ENCODE measurements at regions not wholly inside any gene's neighbourhood (a gene's known extent, or its start where the extent isn't known, plus 50 kb on each side); places are given as distances from the start of the nearest gene placed in this dataset.

GRCh38 chr2:4533806-4534205 lies 830.4 kb downstream of the DCDC2C start:
- no peak for DNase-seq (ENCODE audit: insufficient read length, low spot score)

GRCh38 chr2:4539121-4539520 lies 835.7 kb downstream of the DCDC2C start:
- FAIRE-seq (no peak), DNase-seq (ENCODE audit: insufficient read length, low spot score) (no peak)

More at GRCh38 chr2:4533806-4534205, 830.4 kb downstream of the DCDC2C start:
- FAIRE-seq = no peak

GRCh38 chr2:4549666-4550210 lies 846.4 kb downstream of the DCDC2C start:
- no peak for FAIRE-seq
- no peak for DNase-seq (ENCODE audit: insufficient read length, low spot score)

GRCh38 chr2:4551691-4552474 lies 848.5 kb downstream of the DCDC2C start:
- FAIRE-seq = no peak
- DNase-seq (ENCODE audit: insufficient read length, low spot score) = no peak

GRCh38 chr2:4553241-4553640 lies 849.9 kb downstream of the DCDC2C start:
- DNase-seq (ENCODE audit: insufficient read length, low spot score) (no peak), FAIRE-seq (no peak)

- FAIRE-seq = no peak
- DNase-seq (ENCODE audit: insufficient read length, low spot score) = no peak
Observed at GRCh38 chr2:4556135-4556896, 852.9 kb downstream of the DCDC2C start.

- no peak for FAIRE-seq
Observed at GRCh38 chr2:4561196-4561595, 857.8 kb downstream of the DCDC2C start.

GRCh38 chr2:4576075-4576474 lies 872.7 kb downstream of the DCDC2C start:
- FAIRE-seq (no peak), DNase-seq (ENCODE audit: insufficient read length, low spot score) (no peak)

More at GRCh38 chr2:4561196-4561595, 857.8 kb downstream of the DCDC2C start:
- no peak for DNase-seq (ENCODE audit: insufficient read length, low spot score)

- FAIRE-seq (no peak), DNase-seq (ENCODE audit: insufficient read length, low spot score) (no peak)
Observed at GRCh38 chr2:4579977-4580376, 876.6 kb downstream of the DCDC2C start.

- DNase-seq (ENCODE audit: insufficient read length, low spot score) (no peak), FAIRE-seq (no peak)
Observed at GRCh38 chr2:4585057-4585635, 881.8 kb downstream of the DCDC2C start.

- DNase-seq (ENCODE audit: insufficient read length, low spot score) (no peak), FAIRE-seq (no peak)
Observed at GRCh38 chr2:4588606-4589005, 885.2 kb downstream of the DCDC2C start.

GRCh38 chr2:4591261-4591660 lies 887.9 kb downstream of the DCDC2C start:
- FAIRE-seq = no peak
- no peak for DNase-seq (ENCODE audit: insufficient read length, low spot score)

GRCh38 chr2:4597400-4597799 lies 894.0 kb downstream of the DCDC2C start:
- FAIRE-seq (no peak), DNase-seq (ENCODE audit: insufficient read length, low spot score) (no peak)

GRCh38 chr2:4604767-4605166 lies 901.4 kb downstream of the DCDC2C start:
- FAIRE-seq (no peak), DNase-seq (ENCODE audit: insufficient read length, low spot score) (no peak)

- DNase-seq (ENCODE audit: insufficient read length, low spot score) (no peak), FAIRE-seq (no peak)
Observed at GRCh38 chr2:4618141-4618540, 914.8 kb downstream of the DCDC2C start.

- DNase-seq (ENCODE audit: insufficient read length, low spot score) (no peak), FAIRE-seq (no peak)
Observed at GRCh38 chr2:4618630-4619228, 915.4 kb downstream of the DCDC2C start.

GRCh38 chr2:4628998-4629501 lies 925.7 kb downstream of the DCDC2C start:
- FAIRE-seq = no peak
- no peak for DNase-seq (ENCODE audit: insufficient read length, low spot score)

- DNase-seq (ENCODE audit: insufficient read length, low spot score) (no peak), FAIRE-seq (no peak)
Observed at GRCh38 chr2:4635289-4635688, 931.9 kb downstream of the DCDC2C start.

- no peak for DNase-seq (ENCODE audit: insufficient read length, low spot score)
- FAIRE-seq = no peak
Observed at GRCh38 chr2:4653991-4654390, 950.6 kb downstream of the DCDC2C start.

- DNase-seq (ENCODE audit: insufficient read length, low spot score) (no peak), FAIRE-seq (no peak)
Observed at GRCh38 chr2:4656326-4656725, 953.0 kb downstream of the DCDC2C start.

Measured in GM19239 (cell line).